Natural killer cell (primary cell): ENCODE measurements at regions not wholly inside any gene's neighbourhood (a gene's known extent, or its start where the extent isn't known, plus 50 kb on each side); places are given as distances from the start of the nearest gene placed in this dataset.

ENCODE experiments used
- ATAC-seq, 3 donors: fragments of 150-1000 bp in 2 of 3; fragments of 200-7000 bp in 1 of 3; cut with Tn5 transposase; 1 replicate in 1 of 3; 2 replicates in 2 of 3; pipeline ENCODE4 v1.10.0; 2021; ENCODE audit warnings: mild to moderate bottlenecking in 2 of 3, moderate library complexity in 2 of 3
- DNase-seq, 2 donors: peaks; one replicate each; pipeline versions ENCODE4 v3.0.0 to v3.0.0-alpha.2; 2013 to 2021; ENCODE audit warnings: mixed read lengths in 1 of 2
- H3K27ac ChIP-seq: one replicate; pipeline ENCODE4 v1.5.1; 2013; ENCODE audit warnings: mild to moderate bottlenecking, low read length
- H3K27me3 ChIP-seq: one replicate; pipeline ENCODE4 v1.6.1; 2013; ENCODE audit warnings: low read length; ENCODE audit not compliant: control insufficient read depth, insufficient read depth
- H3K36me3 ChIP-seq: one replicate; pipeline ENCODE4 v1.6.1; 2013; ENCODE audit warnings: low read length; ENCODE audit not compliant: control insufficient read depth, insufficient read depth
- H3K4me1 ChIP-seq: one replicate; pipeline ENCODE4 v1.6.1; 2013; ENCODE audit warnings: low read length; ENCODE audit not compliant: control insufficient read depth, insufficient read depth
- H3K4me3 ChIP-seq: one replicate; pipeline ENCODE4 v1.5.1; 2013; ENCODE audit warnings: low read length
- H3K9me3 ChIP-seq: one replicate; pipeline ENCODE4 v1.6.1; 2013; ENCODE audit warnings: low read length; ENCODE audit not compliant: control insufficient read depth, insufficient read depth
- H3K27ac Mint-ChIP-seq, 2 donors: one replicate each; pipeline ENCODE4 v1.8.0; 2022; ENCODE audit warnings: mild to moderate bottlenecking in 2 of 2, mixed read lengths in 2 of 2, moderate library complexity in 1 of 2
- H3K27me3 Mint-ChIP-seq, 2 donors: one replicate each; pipeline ENCODE4 v1.8.0; 2022; ENCODE audit warnings: low read depth in 2 of 2, mixed read lengths in 2 of 2
- H3K36me3 Mint-ChIP-seq: one replicate; pipeline ENCODE4 v1.8.0; 2022; ENCODE audit warnings: mixed read lengths
- H3K4me1 Mint-ChIP-seq, 2 donors: one replicate each; pipeline ENCODE4 v1.8.0; 2022; ENCODE audit warnings: mixed read lengths in 2 of 2
- H3K4me3 Mint-ChIP-seq: one replicate; pipeline ENCODE4 v1.8.0; 2022; ENCODE audit warnings: mild to moderate bottlenecking, moderate library complexity, mixed read lengths
- H3K9me3 Mint-ChIP-seq, 2 donors: one replicate each; pipeline ENCODE4 v1.8.0; 2022; ENCODE audit warnings: mixed read lengths in 2 of 2
- WGBS: methylation state at CpG from one replicate; pipeline ENCODE4 v1.1.7; 2013; ENCODE audit warnings: missing lambda C conversion rate; ENCODE audit not compliant: insufficient coverage; 5-methylcytosine and 5-hydroxymethylcytosine counted together
- intact Hi-C: fragments of 100-400 bp; cut with micrococcal nuclease; formaldehyde crosslinking; loops from one replicate; pipeline ENCODE4 v1.14.2; 2022
- TF ChIP-seq, protein P1 (sequence below): fragments of 200-600 bp; IDR thresholded peaks from one replicate; pipeline ENCODE4 v1.8.0; 2022; ENCODE audit warnings: antibody characterized with exemption

- intact Hi-C loops: no loop called here
- Mint-ChIP-seq H3K9me3 (peaks cover 0 to 3% of the 10 kb centered on the region in 2 donors), H3K36me3 (no peaks in the 10 kb centered on the region), H3K27me3 (peaks cover 0 to 3% of the 10 kb centered on the region in 2 donors), H3K4me1 (no peaks in the 10 kb centered on the region), H3K27ac (no peak overlapping the region), H3K4me3 (no peak overlapping the region)
- no peaks in the 10 kb centered on the region for H3K9me3 ChIP-seq
- H3K4me1 ChIP-seq: no peaks in the 10 kb centered on the region
- ATAC-seq (no peak), DNase-seq (no peak)
- 81% methylated on average over 6 of the region's 7 CpGs for WGBS
- no peaks in the 10 kb centered on the region for H3K36me3 ChIP-seq
- H3K27ac ChIP-seq: no peak overlapping the region
- H3K27me3 ChIP-seq: no peaks in the 10 kb centered on the region
- TF ChIP-seq, protein P1, sequence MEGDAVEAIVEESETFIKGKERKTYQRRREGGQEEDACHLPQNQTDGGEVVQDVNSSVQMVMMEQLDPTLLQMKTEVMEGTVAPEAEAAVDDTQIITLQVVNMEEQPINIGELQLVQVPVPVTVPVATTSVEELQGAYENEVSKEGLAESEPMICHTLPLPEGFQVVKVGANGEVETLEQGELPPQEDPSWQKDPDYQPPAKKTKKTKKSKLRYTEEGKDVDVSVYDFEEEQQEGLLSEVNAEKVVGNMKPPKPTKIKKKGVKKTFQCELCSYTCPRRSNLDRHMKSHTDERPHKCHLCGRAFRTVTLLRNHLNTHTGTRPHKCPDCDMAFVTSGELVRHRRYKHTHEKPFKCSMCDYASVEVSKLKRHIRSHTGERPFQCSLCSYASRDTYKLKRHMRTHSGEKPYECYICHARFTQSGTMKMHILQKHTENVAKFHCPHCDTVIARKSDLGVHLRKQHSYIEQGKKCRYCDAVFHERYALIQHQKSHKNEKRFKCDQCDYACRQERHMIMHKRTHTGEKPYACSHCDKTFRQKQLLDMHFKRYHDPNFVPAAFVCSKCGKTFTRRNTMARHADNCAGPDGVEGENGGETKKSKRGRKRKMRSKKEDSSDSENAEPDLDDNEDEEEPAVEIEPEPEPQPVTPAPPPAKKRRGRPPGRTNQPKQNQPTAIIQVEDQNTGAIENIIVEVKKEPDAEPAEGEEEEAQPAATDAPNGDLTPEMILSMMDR: no peak
- H3K4me3 ChIP-seq: no peak overlapping the region
Measured at GRCh38 chr3:139201446-139202225, 142.2 kb upstream of the MRPS22 start.

DNA sequence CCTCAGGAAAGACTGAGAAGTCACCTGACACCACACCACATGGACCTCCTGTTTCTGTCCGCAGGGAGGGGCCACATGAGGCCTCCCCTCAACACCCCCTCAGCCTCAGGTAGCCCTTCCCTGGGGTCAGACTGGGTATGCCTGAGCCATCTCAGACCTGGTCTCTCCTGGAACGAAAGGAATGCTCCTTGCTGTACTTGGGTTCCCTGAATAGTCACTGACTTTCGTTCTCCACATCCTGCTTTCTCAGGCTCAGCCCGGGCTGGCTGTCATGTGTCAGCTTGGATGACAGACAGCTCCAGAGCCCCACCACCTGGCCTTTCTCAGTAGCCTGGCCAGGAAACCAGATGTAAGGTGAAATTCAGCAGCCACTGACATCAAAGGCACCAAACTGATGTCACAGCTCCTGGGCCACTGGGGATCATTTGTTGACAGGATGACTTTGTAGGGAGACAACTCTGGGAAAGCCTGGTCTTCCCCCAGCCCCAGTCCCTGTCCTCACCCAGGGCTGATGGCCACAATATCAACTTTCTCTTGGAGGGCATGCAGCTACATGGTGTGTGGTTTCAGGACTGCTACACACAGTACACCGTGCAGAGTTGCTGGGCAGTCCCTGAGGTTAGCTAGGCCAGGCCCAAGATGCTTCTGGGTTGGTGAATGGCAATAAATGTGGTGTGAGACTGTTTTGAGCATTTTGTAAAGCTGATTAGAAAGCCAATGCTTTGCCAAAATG is 141.4 kb upstream of the MRPS22 start:
- Histone ChIP-seq H3K36me3 (no peaks in the 10 kb centered on the region), H3K9me3 (no peaks in the 10 kb centered on the region), H3K27me3 (no peaks in the 10 kb centered on the region), H3K27ac (no peak overlapping the region), H3K4me3 (no peak overlapping the region), H3K4me1 (no peaks in the 10 kb centered on the region)
- H3K4me1 Mint-ChIP-seq: no peaks in the 10 kb centered on the region
- H3K36me3 Mint-ChIP-seq: no peaks in the 10 kb centered on the region
- DNase-seq (no peak), ATAC-seq (no peak)
- H3K27ac Mint-ChIP-seq: no peak overlapping the region
- 45% methylated on average over 5 of the region's 5 CpGs for WGBS
- no peaks in the 10 kb centered on the region for H3K9me3 Mint-ChIP-seq
- no peak overlapping the region for H3K4me3 Mint-ChIP-seq
- TF ChIP-seq, protein P1: no peak
- intact Hi-C loops: no loop called here
- H3K27me3 Mint-ChIP-seq: peaks cover 0 to 3% of the 10 kb centered on the region in 2 donors

DNA sequence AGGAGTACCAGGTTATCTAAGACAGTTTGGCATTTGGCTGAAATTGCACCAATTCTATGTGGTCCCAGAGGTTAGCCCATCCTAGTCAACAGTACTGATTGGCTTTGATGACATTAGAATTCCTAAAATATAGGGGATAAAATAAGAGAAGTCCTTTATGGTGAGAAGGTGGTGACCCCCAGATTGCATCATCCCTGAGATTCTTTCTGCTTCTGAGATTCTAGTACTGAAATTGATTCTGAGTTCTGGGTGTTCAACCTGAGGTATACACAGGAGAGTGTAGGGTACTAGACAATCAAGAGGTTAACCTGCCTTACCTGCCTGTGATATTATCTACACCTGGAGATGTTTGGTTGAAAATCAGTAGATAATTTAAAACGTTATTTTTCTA is 140.9 kb upstream of the MRPS22 start:
- Mint-ChIP-seq H3K27ac (no peak overlapping the region), H3K4me1 (no peaks in the 10 kb centered on the region), H3K4me3 (no peak overlapping the region), H3K9me3 (no peaks in the 10 kb centered on the region), H3K27me3 (peaks cover 0 to 3% of the 10 kb centered on the region in 2 donors), H3K36me3 (no peaks in the 10 kb centered on the region)
- Histone ChIP-seq H3K9me3 (no peaks in the 10 kb centered on the region), H3K36me3 (no peaks in the 10 kb centered on the region), H3K4me3 (no peak overlapping the region), H3K4me1 (no peaks in the 10 kb centered on the region), H3K27me3 (no peaks in the 10 kb centered on the region), H3K27ac (no peak overlapping the region)
- intact Hi-C loops: no loop called here
- TF ChIP-seq, protein P1: no peak
- WGBS: 40% methylated on average over 1 of the region's 1 CpG
- ATAC-seq: no peak
- no peak for DNase-seq
